NCI-H524 treated with DMSO at 0.1 percent for 48 hours (cell line): ENCODE measurements at regions not wholly inside any gene's neighbourhood (a gene's known extent, or its start where the extent isn't known, plus 50 kb on each side); places are given as distances from the start of the nearest gene placed in this dataset.
"Not testable (repeated sequence)": the region's sequence is repeated elsewhere in the genome, so short reads cannot be mapped to it uniquely, and the experiment has no call there.

Experiments
- DNase-seq: peaks from one replicate; lab custom pipeline; 2025; lab: John Stamatoyannopoulos, UW

DNA sequence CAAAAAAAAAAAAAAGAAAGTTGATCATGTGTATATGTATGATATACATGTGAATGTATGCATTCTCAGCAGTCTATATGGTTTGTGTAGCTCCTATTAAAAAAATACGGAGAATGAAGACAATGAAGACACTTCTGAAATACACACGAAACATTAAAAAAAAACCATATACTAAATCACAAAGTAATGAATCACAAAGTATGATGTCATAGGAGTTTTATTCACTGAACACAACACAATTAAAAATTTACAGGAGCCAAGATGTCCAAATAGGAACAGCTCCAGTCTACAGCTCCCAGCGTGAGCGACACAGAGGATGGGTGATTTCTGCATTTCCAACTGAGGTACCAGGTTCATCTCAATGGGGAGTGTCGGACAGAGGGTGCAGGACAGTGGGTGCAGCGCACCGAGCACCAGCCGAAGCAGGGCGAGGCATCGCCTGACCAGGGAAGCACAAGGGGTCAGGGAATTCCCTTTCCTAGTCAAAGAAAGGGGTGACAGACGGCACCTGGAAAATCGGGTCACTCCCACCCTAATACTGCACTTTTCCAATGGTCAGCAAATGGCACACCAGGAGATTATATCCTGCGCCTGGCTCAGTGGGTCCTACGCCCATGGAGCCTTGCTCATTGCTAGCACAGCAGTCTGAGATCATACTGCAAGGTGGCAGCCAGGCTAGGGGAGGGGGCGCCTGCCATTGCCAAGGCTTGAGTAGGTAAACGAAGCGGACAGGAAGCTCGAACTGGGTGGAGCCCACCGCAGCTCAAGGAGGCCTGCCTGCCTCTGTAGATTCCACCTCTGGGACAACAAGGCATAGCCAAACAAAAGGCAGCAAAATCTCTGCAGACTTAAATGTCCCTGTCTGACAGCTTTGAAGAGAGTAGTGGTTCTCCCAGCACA is 53.9 kb upstream of the TUSC1 start:
- DNase-seq: not testable (repeated sequence)
